Panc1 (cell line): ENCODE measurements at regions not wholly inside any gene's neighbourhood (a gene's known extent, or its start where the extent isn't known, plus 50 kb on each side); places are given as distances from the start of the nearest gene placed in this dataset.
A peak's percentile ranks its signal among the peaks of the same experiment; 100 is the strongest.

Source experiments
- POLR2AphosphoS5 ChIP-seq: IDR thresholded peaks from 2 replicates; pipeline ENCODE4 v1.6.1; 2012; ENCODE audit warnings: mild to moderate bottlenecking, low read depth, low read length, moderate library complexity
- TF ChIP-seq, protein P1 (sequence below), 2 experiments: IDR thresholded peaks; 2 replicates each; pipeline ENCODE4 v1.6.1; 2011 to 2012; ENCODE audit warnings: low read depth in 2 of 2, control low read depth in 1 of 2, low read length in 1 of 2, mild to moderate bottlenecking in 1 of 2, moderate library complexity in 1 of 2; ENCODE audit not compliant: insufficient read depth in 1 of 2
- TF ChIP-seq, protein P2 (sequence below): fragments of 450-650 bp; IDR thresholded peaks from 2 replicates; pipeline ENCODE4 v1.5.1; 2017; ENCODE audit warnings: mild to moderate bottlenecking

DNA sequence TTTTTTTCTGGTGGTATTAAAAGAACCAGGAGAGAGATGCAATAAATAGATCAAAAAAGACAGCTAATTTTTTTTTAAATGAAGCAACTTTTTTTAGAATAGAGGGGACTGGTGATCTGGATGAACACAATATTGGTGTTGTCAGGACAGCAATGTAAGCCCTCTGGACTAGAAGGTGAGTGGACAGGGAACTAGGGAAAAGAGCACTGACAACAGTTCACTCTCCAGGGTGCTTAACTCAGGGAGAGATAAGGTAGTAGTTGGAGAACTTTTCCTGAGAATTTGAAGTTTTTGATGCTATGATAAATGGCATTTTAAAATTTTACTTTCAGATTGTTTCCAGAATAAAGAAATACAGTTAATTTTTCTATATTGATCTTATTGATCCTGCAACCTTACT, 158.3 kb upstream of the STAC start:
- no peak for TF ChIP-seq POLR2AphosphoS5
- TF ChIP-seq, protein P1, sequence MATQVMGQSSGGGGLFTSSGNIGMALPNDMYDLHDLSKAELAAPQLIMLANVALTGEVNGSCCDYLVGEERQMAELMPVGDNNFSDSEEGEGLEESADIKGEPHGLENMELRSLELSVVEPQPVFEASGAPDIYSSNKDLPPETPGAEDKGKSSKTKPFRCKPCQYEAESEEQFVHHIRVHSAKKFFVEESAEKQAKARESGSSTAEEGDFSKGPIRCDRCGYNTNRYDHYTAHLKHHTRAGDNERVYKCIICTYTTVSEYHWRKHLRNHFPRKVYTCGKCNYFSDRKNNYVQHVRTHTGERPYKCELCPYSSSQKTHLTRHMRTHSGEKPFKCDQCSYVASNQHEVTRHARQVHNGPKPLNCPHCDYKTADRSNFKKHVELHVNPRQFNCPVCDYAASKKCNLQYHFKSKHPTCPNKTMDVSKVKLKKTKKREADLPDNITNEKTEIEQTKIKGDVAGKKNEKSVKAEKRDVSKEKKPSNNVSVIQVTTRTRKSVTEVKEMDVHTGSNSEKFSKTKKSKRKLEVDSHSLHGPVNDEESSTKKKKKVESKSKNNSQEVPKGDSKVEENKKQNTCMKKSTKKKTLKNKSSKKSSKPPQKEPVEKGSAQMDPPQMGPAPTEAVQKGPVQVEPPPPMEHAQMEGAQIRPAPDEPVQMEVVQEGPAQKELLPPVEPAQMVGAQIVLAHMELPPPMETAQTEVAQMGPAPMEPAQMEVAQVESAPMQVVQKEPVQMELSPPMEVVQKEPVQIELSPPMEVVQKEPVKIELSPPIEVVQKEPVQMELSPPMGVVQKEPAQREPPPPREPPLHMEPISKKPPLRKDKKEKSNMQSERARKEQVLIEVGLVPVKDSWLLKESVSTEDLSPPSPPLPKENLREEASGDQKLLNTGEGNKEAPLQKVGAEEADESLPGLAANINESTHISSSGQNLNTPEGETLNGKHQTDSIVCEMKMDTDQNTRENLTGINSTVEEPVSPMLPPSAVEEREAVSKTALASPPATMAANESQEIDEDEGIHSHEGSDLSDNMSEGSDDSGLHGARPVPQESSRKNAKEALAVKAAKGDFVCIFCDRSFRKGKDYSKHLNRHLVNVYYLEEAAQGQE (IDR thresholded peaks at IDR 0.05; ENCODE audit: insufficient read depth in 1 of 2, low read depth in 2 of 2, low read length in 1 of 2): peak in 1 of 2 experiments; percentile 33; a peak in 1 of 4 replicates
- TF ChIP-seq, protein P2, sequence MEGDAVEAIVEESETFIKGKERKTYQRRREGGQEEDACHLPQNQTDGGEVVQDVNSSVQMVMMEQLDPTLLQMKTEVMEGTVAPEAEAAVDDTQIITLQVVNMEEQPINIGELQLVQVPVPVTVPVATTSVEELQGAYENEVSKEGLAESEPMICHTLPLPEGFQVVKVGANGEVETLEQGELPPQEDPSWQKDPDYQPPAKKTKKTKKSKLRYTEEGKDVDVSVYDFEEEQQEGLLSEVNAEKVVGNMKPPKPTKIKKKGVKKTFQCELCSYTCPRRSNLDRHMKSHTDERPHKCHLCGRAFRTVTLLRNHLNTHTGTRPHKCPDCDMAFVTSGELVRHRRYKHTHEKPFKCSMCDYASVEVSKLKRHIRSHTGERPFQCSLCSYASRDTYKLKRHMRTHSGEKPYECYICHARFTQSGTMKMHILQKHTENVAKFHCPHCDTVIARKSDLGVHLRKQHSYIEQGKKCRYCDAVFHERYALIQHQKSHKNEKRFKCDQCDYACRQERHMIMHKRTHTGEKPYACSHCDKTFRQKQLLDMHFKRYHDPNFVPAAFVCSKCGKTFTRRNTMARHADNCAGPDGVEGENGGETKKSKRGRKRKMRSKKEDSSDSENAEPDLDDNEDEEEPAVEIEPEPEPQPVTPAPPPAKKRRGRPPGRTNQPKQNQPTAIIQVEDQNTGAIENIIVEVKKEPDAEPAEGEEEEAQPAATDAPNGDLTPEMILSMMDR: no peak
